Ovary (tissue), 7 donors: ENCODE measurements at regions not wholly inside any gene's neighbourhood (a gene's known extent, or its start where the extent isn't known, plus 50 kb on each side); places are given as distances from the start of the nearest gene placed in this dataset.

ENCODE experiments used
- DNase-seq, 5 donors: peaks; one replicate each; pipeline ENCODE4 v3.0.0-alpha.2; 2019 to 2020
- H3K27ac ChIP-seq, 2 donors: fragments of 200-600 bp; one replicate each; pipeline versions ENCODE4 v1.5.1 to v1.8.0; 2019 to 2022
- H3K27me3 ChIP-seq: fragments of 200-600 bp; one replicate; pipeline ENCODE4 v1.8.0; 2022
- H3K36me3 ChIP-seq: fragments of 200-600 bp; sonication (generic); one replicate; pipeline ENCODE4 v1.5.1; 2019
- H3K4me1 ChIP-seq: one replicate; pipeline ENCODE4 v1.8.1; 2013; ENCODE audit warnings: mild to moderate bottlenecking, moderate library complexity; ENCODE audit not compliant: insufficient read depth
- H3K4me3 ChIP-seq: fragments of 200-600 bp; sonication (generic); one replicate; pipeline ENCODE4 v1.5.1; 2017
- H3K9me3 ChIP-seq, 2 donors: fragments of 200-600 bp in 1 of 2; sonication (generic) in 1 of 2; one replicate each; pipeline versions ENCODE4 v1.5.1 to v1.8.1; 2013 to 2019; ENCODE audit warnings: mild to moderate bottlenecking in 1 of 2, moderate library complexity in 1 of 2
- CTCF ChIP-seq, 3 donors: fragments of 450-650 bp in 2 of 3; fragments of 200-600 bp in 1 of 3; IDR thresholded peaks; one replicate each; pipeline versions ENCODE4 v1.5.1 to v1.8.0; 2016 to 2022; ENCODE audit warnings: antibody characterized with exemption in 3 of 3, mild to moderate bottlenecking in 1 of 3
- EP300 ChIP-seq: sonication (generic); formaldehyde crosslinking; IDR thresholded peaks from one replicate; pipeline ENCODE4 v1.6.1; 2017; ENCODE audit warnings: antibody characterized with exemption
- POLR2A ChIP-seq: fragments of 450-650 bp; IDR thresholded peaks from one replicate; pipeline ENCODE4 v1.6.1; 2017; ENCODE audit warnings: antibody characterized with exemption, mild to moderate bottlenecking, moderate library complexity
- WGBS, 3 donors: extraction: QIAGEN DNeasy Blood & Tissue Kit in 1 of 3; methylation state at CpG; one replicate each; pipeline versions ENCODE4 v1.1.5 to v1.1.7; 2013 to 2017; 5-methylcytosine and 5-hydroxymethylcytosine counted together
- intact Hi-C, 4 donors: fragments of 100-400 bp; cut with DNase I; formaldehyde crosslinking; loops; one replicate each; pipeline versions ENCODE4 v1.11.0 to v1.15.1; 2022 to 2023
- donor health status: DM: no; HTN: no; CAD: no; lungs with moderate emphysema.
- donor health status: DM: no; HTN: no; CAD: no.
- donor health status: Bipolar disorder and iron deficiency.
- donor health status: DM: no; HTN: no; CAD: no.
- donor health status: DM: yes; HTN: yes; CAD: no.

GRCh38 chr6:84517741-84518530 is 246.5 kb downstream of the TBX18 start:
- no peak overlapping the region for H3K4me3 ChIP-seq
- intact Hi-C loops = no loop called here
- no peak overlapping the region for H3K27ac ChIP-seq
- H3K9me3 ChIP-seq = no peaks in the 10 kb centered on the region
- no peak for DNase-seq
- 14 to 23% (median 14%) methylated on average over 2 of the region's 2 CpGs for WGBS, 3 donors
- H3K27me3 ChIP-seq = no peaks in the 10 kb centered on the region
- H3K36me3 ChIP-seq = no peaks in the 10 kb centered on the region
- TF ChIP-seq CTCF (IDR thresholded peaks at IDR 0.05) (no peak), EP300 (no peak), POLR2A (no peak)
- no peaks in the 10 kb centered on the region for H3K4me1 ChIP-seq

GRCh38 chr6:84516154-84516553 is 248.2 kb downstream of the TBX18 start:
- TF ChIP-seq POLR2A (no peak), CTCF (IDR thresholded peaks at IDR 0.05) (no peak), EP300 (no peak)
- Histone ChIP-seq H3K4me3 (no peak overlapping the region), H3K4me1 (no peaks in the 10 kb centered on the region), H3K27me3 (no peaks in the 10 kb centered on the region), H3K36me3 (no peaks in the 10 kb centered on the region), H3K9me3 (no peaks in the 10 kb centered on the region), H3K27ac (no peak overlapping the region)
- intact Hi-C loops = no loop called here
- WGBS, 3 donors = 75 to 91% (median 79%) methylated on average over 2 of the region's 2 CpGs
- no peak for DNase-seq

- WGBS, 3 donors = 49 to 72% (median 64%) methylated on average over 6 of the region's 6 CpGs
- no peak overlapping the region for H3K27ac ChIP-seq
- H3K9me3 ChIP-seq = no peaks in the 10 kb centered on the region
- no peak overlapping the region for H3K4me3 ChIP-seq
- no peaks in the 10 kb centered on the region for H3K27me3 ChIP-seq
- no peaks in the 10 kb centered on the region for H3K4me1 ChIP-seq
- TF ChIP-seq EP300 (no peak), CTCF (IDR thresholded peaks at IDR 0.05) (no peak), POLR2A (no peak)
- H3K36me3 ChIP-seq = no peaks in the 10 kb centered on the region
- DNase-seq = no peak
- intact Hi-C loops = no loop called here
These were observed 249.3 kb downstream of the TBX18 start for GRCh38 chr6:84515067-84515466.

GRCh38 chr6:84514089-84514971 is 250.1 kb downstream of the TBX18 start:
- TF ChIP-seq POLR2A (no peak), CTCF (IDR thresholded peaks at IDR 0.05) (no peak), EP300 (no peak)
- no peaks in the 10 kb centered on the region for H3K36me3 ChIP-seq
- DNase-seq = no peak
- no peaks in the 10 kb centered on the region for H3K27me3 ChIP-seq
- no peak overlapping the region for H3K27ac ChIP-seq
- no peak overlapping the region for H3K4me3 ChIP-seq
- intact Hi-C loops = no loop called here
- no peaks in the 10 kb centered on the region for H3K4me1 ChIP-seq
- H3K9me3 ChIP-seq = no peaks in the 10 kb centered on the region
- WGBS, 3 donors = 71 to 81% (median 79%) methylated on average over 5 of the region's 5 CpGs
